Keratinocyte (primary cell): ENCODE measurements at regions not wholly inside any gene's neighbourhood (a gene's known extent, or its start where the extent isn't known, plus 50 kb on each side); places are given as distances from the start of the nearest gene placed in this dataset.

Experiments used
- DNase-seq: peaks from one replicate; pipeline ENCODE4 v3.0.0-alpha.2; 2011; ENCODE audit warnings: low read depth, missing footprints, low spot score
- FAIRE-seq: peaks from 2 replicates; lab custom pipeline; 2011; peaks lifted over from hg19 to GRCh38; lab: Jason Lieb, UNC
- H2AFZ ChIP-seq: 2 replicates; pipeline ENCODE4 v1.6.0; 2012; ENCODE audit warnings: low read length, control low read depth, inconsistent platforms; ENCODE audit not compliant: control insufficient read depth
- H3K27ac ChIP-seq: 2 replicates; pipeline ENCODE4 v1.5.1; 2011; ENCODE audit warnings: low read length; ENCODE audit not compliant: control insufficient read depth, insufficient read depth
- H3K27me3 ChIP-seq: 3 replicates; pipeline ENCODE4 v1.6.0; 2011; ENCODE audit warnings: low read length; ENCODE audit not compliant: control insufficient read depth, insufficient read depth; ENCODE audit errors: extremely low read depth
- H3K36me3 ChIP-seq, 2 experiments: 2 replicates in 1 of 2; 3 replicates in 1 of 2; pipeline ENCODE4 v1.5.1; 2011; ENCODE audit warnings: low read length in 2 of 2, mild to moderate bottlenecking in 1 of 2; ENCODE audit not compliant: control insufficient read depth in 2 of 2, insufficient read depth in 2 of 2; ENCODE audit errors: extremely low read depth in 1 of 2
- H3K4me1 ChIP-seq: 3 replicates; pipeline ENCODE4 v1.5.1; 2011; ENCODE audit warnings: low read length; ENCODE audit not compliant: control insufficient read depth, insufficient read depth; ENCODE audit errors: extremely low read depth
- H3K4me2 ChIP-seq: 3 replicates; pipeline ENCODE4 v1.6.0; 2011; ENCODE audit warnings: low read depth, low read length; ENCODE audit not compliant: control insufficient read depth, insufficient read depth; ENCODE audit errors: extremely low read depth
- H3K4me3 ChIP-seq, 3 experiments: fragments of 200-600 bp in 1 of 3; sonication (generic) in 1 of 3; 2 replicates in 2 of 3; 3 replicates in 1 of 3; pipeline ENCODE4 v1.5.1; 2011 to 2016; ENCODE audit warnings: low read length in 3 of 3, mild to moderate bottlenecking in 3 of 3, control low read depth in 2 of 3, inconsistent platforms in 1 of 3, low read depth in 1 of 3, mixed read lengths in 1 of 3, mixed run types in 1 of 3, moderate library complexity in 1 of 3; ENCODE audit not compliant: control insufficient read depth in 2 of 3, insufficient read depth in 2 of 3; ENCODE audit errors: extremely low read depth in 1 of 3
- H3K79me2 ChIP-seq: 2 replicates; pipeline ENCODE4 v1.6.0; 2012; ENCODE audit warnings: low read length; ENCODE audit not compliant: control insufficient read depth, insufficient read depth
- H3K9ac ChIP-seq: 3 replicates; pipeline ENCODE4 v1.6.0; 2011; ENCODE audit warnings: low read length; ENCODE audit not compliant: control insufficient read depth, insufficient read depth; ENCODE audit errors: extremely low read depth
- H3K9me1 ChIP-seq: 3 replicates; pipeline ENCODE4 v1.6.0; 2011; ENCODE audit warnings: low read length; ENCODE audit not compliant: control insufficient read depth, insufficient read depth; ENCODE audit errors: extremely low read depth
- H3K9me3 ChIP-seq: 2 replicates; pipeline ENCODE4 v1.5.1; 2012; ENCODE audit warnings: low read depth, low read length; ENCODE audit not compliant: control insufficient read depth
- H4K20me1 ChIP-seq: 3 replicates; pipeline ENCODE4 v1.6.0; 2011; ENCODE audit warnings: low read length; ENCODE audit not compliant: control insufficient read depth, insufficient read depth; ENCODE audit errors: extremely low read depth
- EZH2 ChIP-seq: IDR thresholded peaks from one replicate; pipeline ENCODE4 v1.6.1; 2012; ENCODE audit warnings: inconsistent platforms, mild to moderate bottlenecking, low read length, moderate library complexity
- dilution Hi-C: fragments of 300-500 bp; cut with MboI; formaldehyde crosslinking; loops from one replicate; pipeline ENCODE4 v1.7.0; 2020; ENCODE audit warnings: low sequenced_read_pairs; ENCODE audit not compliant: extremely low pct_ligation_motif_present
- TF ChIP-seq, protein P1 (sequence below), 3 experiments: IDR thresholded peaks in 1 of 3; conservative IDR thresholded peaks in 1 of 3; optimal IDR thresholded peaks in 1 of 3; 2 replicates in 2 of 3; 3 replicates in 1 of 3; pipeline versions ENCODE3 to v1.5.1; 2011; ENCODE audit warnings: low read length in 3 of 3, mild to moderate bottlenecking in 3 of 3, moderate library complexity in 2 of 3, control low read depth in 1 of 3, inconsistent platforms in 1 of 3; ENCODE audit not compliant: insufficient read depth in 2 of 3; ENCODE audit errors: extremely low read depth in 1 of 3

DNA sequence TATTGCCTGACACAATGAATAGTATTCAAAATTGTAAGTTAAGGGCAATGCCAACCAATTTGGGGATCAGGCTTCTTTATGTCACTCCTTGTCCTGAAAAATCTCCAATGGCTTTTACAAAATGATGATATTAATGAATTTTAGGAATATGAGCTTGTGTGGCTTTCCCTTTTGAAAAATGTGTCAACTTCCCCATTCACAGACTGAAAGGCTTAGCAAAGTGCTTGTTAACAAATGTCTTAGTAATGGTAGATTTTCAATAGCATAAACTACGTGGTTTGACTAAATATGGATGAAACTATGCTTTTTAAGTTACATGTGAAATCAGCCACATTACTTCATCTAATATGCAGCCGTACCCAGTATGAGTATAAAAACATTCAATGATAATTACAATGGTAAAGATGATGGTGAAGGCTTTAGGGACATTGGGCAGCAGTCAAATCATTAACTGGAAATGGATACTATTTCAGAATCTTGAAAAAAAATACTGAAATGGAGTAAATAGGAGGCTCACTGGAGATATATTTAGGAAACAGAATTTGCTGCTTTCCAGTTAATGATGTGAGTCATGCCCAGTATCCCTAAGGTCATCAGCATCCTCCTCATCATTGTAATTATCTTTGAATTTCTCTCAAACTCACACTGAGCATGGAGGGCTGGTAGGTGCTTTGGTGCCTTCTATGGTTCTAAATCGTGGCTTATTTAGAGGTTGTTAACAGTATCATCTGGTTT is 113.3 kb upstream of the ZNF608 start:
- H3K9me1 ChIP-seq: no peaks in the 10 kb centered on the region
- H3K27ac ChIP-seq: no peak overlapping the region
- no peaks in the 10 kb centered on the region for H4K20me1 ChIP-seq
- FAIRE-seq (no peak), DNase-seq (no peak)
- H3K9me3 ChIP-seq: no peaks in the 10 kb centered on the region
- no peak overlapping the region for H3K4me2 ChIP-seq
- no peak for TF ChIP-seq EZH2
- TF ChIP-seq, protein P1, sequence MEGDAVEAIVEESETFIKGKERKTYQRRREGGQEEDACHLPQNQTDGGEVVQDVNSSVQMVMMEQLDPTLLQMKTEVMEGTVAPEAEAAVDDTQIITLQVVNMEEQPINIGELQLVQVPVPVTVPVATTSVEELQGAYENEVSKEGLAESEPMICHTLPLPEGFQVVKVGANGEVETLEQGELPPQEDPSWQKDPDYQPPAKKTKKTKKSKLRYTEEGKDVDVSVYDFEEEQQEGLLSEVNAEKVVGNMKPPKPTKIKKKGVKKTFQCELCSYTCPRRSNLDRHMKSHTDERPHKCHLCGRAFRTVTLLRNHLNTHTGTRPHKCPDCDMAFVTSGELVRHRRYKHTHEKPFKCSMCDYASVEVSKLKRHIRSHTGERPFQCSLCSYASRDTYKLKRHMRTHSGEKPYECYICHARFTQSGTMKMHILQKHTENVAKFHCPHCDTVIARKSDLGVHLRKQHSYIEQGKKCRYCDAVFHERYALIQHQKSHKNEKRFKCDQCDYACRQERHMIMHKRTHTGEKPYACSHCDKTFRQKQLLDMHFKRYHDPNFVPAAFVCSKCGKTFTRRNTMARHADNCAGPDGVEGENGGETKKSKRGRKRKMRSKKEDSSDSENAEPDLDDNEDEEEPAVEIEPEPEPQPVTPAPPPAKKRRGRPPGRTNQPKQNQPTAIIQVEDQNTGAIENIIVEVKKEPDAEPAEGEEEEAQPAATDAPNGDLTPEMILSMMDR (optimal IDR thresholded peaks at IDR 0.05 in 1 of 3, IDR thresholded peaks at IDR 0.05 in 1 of 3, conservative IDR thresholded peaks at IDR 0.05 in 1 of 3; ENCODE audit: extremely low read depth in 1 of 3, insufficient read depth in 2 of 3, low read length in 3 of 3): no peak
- H3K4me1 ChIP-seq: no peaks in the 10 kb centered on the region
- dilution Hi-C loops: no loop called here
- no peak overlapping the region for H3K9ac ChIP-seq
- H3K27me3 ChIP-seq: no peaks in the 10 kb centered on the region
- H2AFZ ChIP-seq: no peak overlapping the region
- H3K36me3 ChIP-seq: no peaks in the 10 kb centered on the region
- no peaks in the 10 kb centered on the region for H3K79me2 ChIP-seq
- no peak overlapping the region for H3K4me3 ChIP-seq

DNA sequence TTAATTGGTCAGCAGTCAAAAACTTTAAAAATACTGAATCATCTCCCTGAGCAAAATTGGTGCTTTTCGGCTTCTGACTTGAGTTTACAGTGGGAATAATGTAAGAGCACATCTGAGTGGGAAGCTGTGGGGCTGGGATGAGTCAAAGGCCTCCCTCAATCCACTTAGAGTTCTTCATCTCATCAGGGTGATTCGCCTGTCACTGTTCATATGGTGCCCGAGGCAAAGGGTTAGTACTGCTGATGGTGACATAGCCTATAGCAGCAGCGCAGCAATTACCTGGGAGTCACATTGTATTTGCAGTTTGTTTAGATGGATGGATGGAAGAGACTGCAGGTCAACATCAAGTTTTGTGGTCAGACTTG is 113.8 kb upstream of the ZNF608 start:
- H3K27ac ChIP-seq: no peak overlapping the region
- no peaks in the 10 kb centered on the region for H3K36me3 ChIP-seq
- H3K4me3 ChIP-seq: no peak overlapping the region
- H4K20me1 ChIP-seq: no peaks in the 10 kb centered on the region
- dilution Hi-C loops: no loop called here
- no peaks in the 10 kb centered on the region for H3K9me3 ChIP-seq
- no peaks in the 10 kb centered on the region for H3K27me3 ChIP-seq
- H2AFZ ChIP-seq: no peak overlapping the region
- no peak overlapping the region for H3K9ac ChIP-seq
- TF ChIP-seq, protein P1 (optimal IDR thresholded peaks at IDR 0.05 in 1 of 3, IDR thresholded peaks at IDR 0.05 in 1 of 3, conservative IDR thresholded peaks at IDR 0.05 in 1 of 3; ENCODE audit: extremely low read depth in 1 of 3, insufficient read depth in 2 of 3, low read length in 3 of 3): no peak
- TF ChIP-seq EZH2: no peak
- no peaks in the 10 kb centered on the region for H3K79me2 ChIP-seq
- H3K4me1 ChIP-seq: no peaks in the 10 kb centered on the region
- no peak overlapping the region for H3K4me2 ChIP-seq
- H3K9me1 ChIP-seq: no peaks in the 10 kb centered on the region
- DNase-seq: no peak
- FAIRE-seq: no peak
